Prostate gland (tissue), 2 donors: ENCODE measurements at regions not wholly inside any gene's neighbourhood (a gene's known extent, or its start where the extent isn't known, plus 50 kb on each side); places are given as distances from the start of the nearest gene placed in this dataset.

ENCODE experiments used
- DNase-seq: peaks from one replicate; pipeline ENCODE4 v3.0.0-alpha.2; 2019; ENCODE audit warnings: low spot score
- H3K27ac ChIP-seq, 2 donors: fragments of 200-600 bp; sonication (generic); 2 replicates each; pipeline ENCODE4 v1.5.1; 2017 to 2019
- H3K27me3 ChIP-seq: fragments of 200-600 bp; sonication (generic); replicated peaks from 2 replicates; pipeline ENCODE4 v1.5.1; 2019; ENCODE audit not compliant: insufficient read depth
- H3K36me3 ChIP-seq, 2 donors: fragments of 200-600 bp; sonication (generic); 1 replicate in 1 of 2; 2 replicates in 1 of 2; pipeline versions ENCODE4 v1.5.1 to v1.8.1; 2017 to 2019
- H3K4me1 ChIP-seq: fragments of 200-600 bp; sonication (generic); replicated peaks from 2 replicates; pipeline ENCODE4 v1.5.1; 2019
- H3K4me3 ChIP-seq, 2 donors: fragments of 200-600 bp; sonication (generic); 2 replicates each; pipeline ENCODE4 v1.5.1; 2017 to 2019
- H3K9me3 ChIP-seq: fragments of 200-600 bp; sonication (generic); 2 replicates; pipeline ENCODE4 v1.5.1; 2017
- CTCF ChIP-seq, 4 experiments: fragments of 200-600 bp in 2 of 4; fragments of 450-650 bp in 2 of 4; sonication (generic) in 2 of 4; IDR thresholded peaks; 1 replicate in 3 of 4; 2 replicates in 1 of 4; pipeline ENCODE4 v1.5.1; 2016 to 2019; ENCODE audit warnings: antibody characterized with exemption in 4 of 4, mild to moderate bottlenecking in 2 of 4, moderate library complexity in 2 of 4
- POLR2A ChIP-seq: fragments of 450-650 bp; IDR thresholded peaks from one replicate; pipeline ENCODE4 v1.6.1; 2016; ENCODE audit warnings: antibody characterized with exemption, mild to moderate bottlenecking
- POLR2AphosphoS5 ChIP-seq: sonication (generic); formaldehyde crosslinking; IDR thresholded peaks from one replicate; pipeline ENCODE4 v1.6.1; 2017; ENCODE audit warnings: antibody characterized with exemption
- WGBS: methylation state at CpG from one replicate; pipeline ENCODE4 v1.1.5; 2018; 5-methylcytosine and 5-hydroxymethylcytosine counted together
- intact Hi-C: fragments of 100-400 bp; cut with DNase I; formaldehyde crosslinking; loops from one replicate; pipeline ENCODE4 v1.14.2; 2022

DNA sequence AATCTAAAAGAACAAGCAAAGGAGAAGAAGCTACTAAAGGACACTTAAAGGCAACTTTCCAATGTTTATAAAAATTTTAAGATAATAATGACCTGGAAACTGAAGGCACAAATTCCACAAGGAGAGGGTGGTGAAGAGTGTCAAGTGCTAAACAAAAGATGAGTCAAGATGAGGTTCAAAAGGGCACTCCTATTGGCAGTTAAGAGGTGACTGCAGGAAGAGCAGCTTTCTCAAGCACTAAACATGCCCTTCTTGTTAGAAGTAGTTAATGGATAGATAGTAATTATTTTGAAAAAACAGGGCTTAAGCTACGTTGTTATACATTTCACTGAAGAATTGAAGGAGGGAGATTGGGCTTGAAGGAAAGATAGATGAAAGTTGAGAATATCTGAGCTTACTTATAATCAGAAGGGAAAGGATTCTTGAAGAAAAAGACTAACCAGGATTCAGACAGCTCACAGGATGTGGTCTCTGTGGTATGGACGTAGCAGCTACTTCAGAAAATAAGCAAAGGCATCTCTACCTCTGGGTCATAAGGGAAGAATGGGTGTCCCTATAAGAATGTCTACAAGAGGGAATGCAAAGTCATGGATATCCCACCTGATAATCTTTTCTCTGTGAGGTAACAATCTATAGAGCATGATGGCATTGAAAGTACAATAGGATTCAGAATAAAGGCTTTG, 454.7 kb upstream of the SLC39A10 start:
- no peak overlapping the region for H3K27ac ChIP-seq
- 70% methylated on average over 2 of the region's 2 CpGs for WGBS
- intact Hi-C loops: no loop called here
- H3K4me3 ChIP-seq: no peak overlapping the region
- no peaks in the 10 kb centered on the region for H3K36me3 ChIP-seq
- no peaks in the 10 kb centered on the region for H3K9me3 ChIP-seq
- no peaks in the 10 kb centered on the region for H3K27me3 ChIP-seq
- no peaks in the 10 kb centered on the region for H3K4me1 ChIP-seq
- no peak for TF ChIP-seq POLR2A
- no peak for TF ChIP-seq CTCF (IDR thresholded peaks at IDR 0.05)
- no peak for TF ChIP-seq POLR2AphosphoS5
- no peak for DNase-seq

DNA sequence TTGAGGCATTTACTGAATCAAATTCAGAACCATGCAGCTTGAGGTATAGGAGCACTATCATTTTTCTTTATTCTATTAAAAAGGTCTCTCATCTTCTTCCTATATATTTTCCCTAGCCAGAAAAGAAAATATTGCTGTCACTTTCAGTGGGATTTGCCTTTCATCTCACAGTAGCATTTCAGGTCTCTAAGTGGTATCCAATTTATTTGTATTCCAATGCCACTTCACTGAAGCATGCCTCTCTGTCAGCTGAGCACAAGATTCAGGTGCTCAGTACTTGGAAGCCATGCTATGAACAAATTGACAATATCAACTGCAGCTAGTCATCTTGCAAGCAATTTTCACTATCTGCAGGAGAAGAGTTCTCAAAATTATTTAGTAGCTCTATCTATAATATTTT, 457.2 kb upstream of the SLC39A10 start:
- Histone ChIP-seq H3K4me1 (no peaks in the 10 kb centered on the region), H3K9me3 (no peaks in the 10 kb centered on the region), H3K27me3 (no peaks in the 10 kb centered on the region), H3K36me3 (no peaks in the 10 kb centered on the region), H3K27ac (no peak overlapping the region), H3K4me3 (no peak overlapping the region)
- TF ChIP-seq CTCF (IDR thresholded peaks at IDR 0.05): no peak
- no peak for TF ChIP-seq POLR2AphosphoS5
- no peak for TF ChIP-seq POLR2A
- intact Hi-C loops: no loop called here
- DNase-seq: no peak

GRCh38 chr2:195181059-195181705, 475.8 kb upstream of the SLC39A10 start:
- Histone ChIP-seq H3K4me1 (no peaks in the 10 kb centered on the region), H3K4me3 (no peak overlapping the region), H3K27ac (no peak overlapping the region), H3K27me3 (no peaks in the 10 kb centered on the region), H3K36me3 (no peaks in the 10 kb centered on the region), H3K9me3 (no peaks in the 10 kb centered on the region)
- WGBS: 92% methylated on average over 1 of the region's 1 CpG
- DNase-seq: no peak
- TF ChIP-seq CTCF (IDR thresholded peaks at IDR 0.05): no peak
- TF ChIP-seq POLR2A: no peak
- TF ChIP-seq POLR2AphosphoS5: no peak
- intact Hi-C loops: no loop called here

- Histone ChIP-seq H3K36me3 (no peaks in the 10 kb centered on the region), H3K27ac (no peak overlapping the region), H3K4me3 (no peak overlapping the region), H3K4me1 (no peaks in the 10 kb centered on the region), H3K27me3 (no peaks in the 10 kb centered on the region), H3K9me3 (no peaks in the 10 kb centered on the region)
- intact Hi-C loops: no loop called here
- TF ChIP-seq POLR2A: no peak
- no peak for TF ChIP-seq CTCF (IDR thresholded peaks at IDR 0.05)
- no peak for TF ChIP-seq POLR2AphosphoS5
- DNase-seq: no peak
These were observed 488.7 kb upstream of the SLC39A10 start for GRCh38 chr2:195168369-195168768.

DNA sequence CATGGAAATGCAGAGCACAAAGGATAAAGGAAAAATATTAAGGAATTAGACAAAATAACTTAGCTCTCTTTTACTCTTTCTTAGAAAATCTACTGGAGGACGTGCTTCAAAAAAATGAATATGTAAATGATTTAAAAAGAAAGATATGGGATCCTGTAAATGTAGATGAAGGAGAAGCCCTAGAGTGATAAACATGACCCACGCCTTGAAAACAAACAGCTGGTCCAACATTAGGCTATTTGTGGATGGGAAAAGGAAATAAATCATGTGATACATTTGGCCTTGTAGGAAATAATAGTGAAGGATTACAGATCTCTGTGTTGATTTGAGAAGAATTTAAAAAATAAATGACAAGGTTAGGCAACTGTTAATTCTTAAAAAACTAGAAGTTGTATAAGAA, 492.1 kb upstream of the SLC39A10 start:
- no peak for DNase-seq
- Histone ChIP-seq H3K27me3 (no peaks in the 10 kb centered on the region), H3K4me1 (no peaks in the 10 kb centered on the region), H3K36me3 (no peaks in the 10 kb centered on the region), H3K27ac (no peak overlapping the region), H3K4me3 (no peak overlapping the region), H3K9me3 (no peaks in the 10 kb centered on the region)
- 69% methylated on average over 2 of the region's 2 CpGs for WGBS
- TF ChIP-seq POLR2A: no peak
- TF ChIP-seq POLR2AphosphoS5: no peak
- intact Hi-C loops: no loop called here
